OCI-LY7 (cell line): ENCODE measurements at regions not wholly inside any gene's neighbourhood (a gene's known extent, or its start where the extent isn't known, plus 50 kb on each side); places are given as distances from the start of the nearest gene placed in this dataset.

Source experiments
- BruUV-seq: library from RNA; stranded (reverse); fragments of 400-500 nt; replicated peaks from 2 replicates; lab custom pipeline; 2021; lab: Mats Ljungman, UMichigan
- CTCF ChIA-PET: fragments of 300-600 bp; sonication (Branson Sonifier 250); formaldehyde crosslinking; loops from one replicate; lab custom pipeline; 2022; ENCODE audit warnings: antibody characterized with exemption; ENCODE audit not compliant: unreplicated experiment; lab: Charles Lee
- POLR2A ChIA-PET: fragments of 300-600 bp; sonication (Branson Sonifier 250); formaldehyde crosslinking; loops from one replicate; lab custom pipeline; 2022; ENCODE audit warnings: antibody characterized with exemption; lab: Charles Lee
- DNase-seq: peaks from one replicate; pipeline ENCODE4 v3.0.0-alpha.2; 2015; ENCODE audit warnings: low spot score
- H2AFZ ChIP-seq: fragments of 200-600 bp; sonication (generic), shearing (Covaris generic); 2 replicates; pipeline ENCODE4 v1.6.1; 2014; ENCODE audit warnings: mild to moderate bottlenecking, antibody characterized with exemption, low read length, moderate library complexity
- H3K27ac ChIP-seq: fragments of 200-600 bp; sonication (generic); 2 replicates; pipeline ENCODE4 v1.5.1; 2014; ENCODE audit warnings: mixed run types, low read depth, mild to moderate bottlenecking, moderate library complexity, low read length, inconsistent platforms; ENCODE audit not compliant: poor library complexity, severe bottlenecking
- H3K36me3 ChIP-seq: fragments of 200-600 bp; sonication (generic); 2 replicates; pipeline ENCODE4 v1.6.1; 2014; ENCODE audit warnings: mild to moderate bottlenecking, antibody characterized with exemption, low read length, moderate library complexity, mixed read lengths; ENCODE audit not compliant: insufficient read depth
- H3K4me1 ChIP-seq: fragments of 200-600 bp; sonication (generic); 2 replicates; pipeline ENCODE4 v1.5.1; 2014; ENCODE audit warnings: mild to moderate bottlenecking, low read length; ENCODE audit not compliant: insufficient read depth, poor library complexity, severe bottlenecking
- H3K4me2 ChIP-seq: fragments of 200-600 bp; sonication (generic); 2 replicates; pipeline ENCODE4 v1.6.1; 2014; ENCODE audit warnings: mild to moderate bottlenecking, low read length
- H3K4me3 ChIP-seq: fragments of 200-600 bp; sonication (generic); 2 replicates; pipeline ENCODE4 v1.5.1; 2014; ENCODE audit warnings: mild to moderate bottlenecking, low read depth, low read length; ENCODE audit not compliant: poor library complexity, severe bottlenecking
- H3K79me2 ChIP-seq: fragments of 200-600 bp; sonication (generic); 2 replicates; pipeline ENCODE4 v1.6.1; 2016; ENCODE audit warnings: low read depth, mild to moderate bottlenecking, low read length, moderate library complexity, mixed read lengths; ENCODE audit not compliant: insufficient read depth
- H3K9me2 ChIP-seq: fragments of 200-600 bp; sonication (generic); 2 replicates; pipeline ENCODE4 v1.6.1; 2016; ENCODE audit warnings: mild to moderate bottlenecking, low read length, mixed read lengths; ENCODE audit not compliant: insufficient read depth
- H3K9me3 ChIP-seq: fragments of 200-600 bp; sonication (generic); 2 replicates; pipeline ENCODE4 v1.6.1; 2014; ENCODE audit warnings: mild to moderate bottlenecking, mixed run types, low read length, mixed read lengths
- H4K20me1 ChIP-seq: fragments of 200-600 bp; sonication (generic); 2 replicates; pipeline ENCODE4 v1.6.1; 2014; ENCODE audit warnings: mild to moderate bottlenecking, antibody characterized with exemption, low read length, moderate library complexity, mixed read lengths; ENCODE audit not compliant: insufficient read depth
- EZH2phosphoT487 ChIP-seq: fragments of 200-600 bp; sonication (generic); IDR thresholded peaks from 2 replicates; pipeline ENCODE4 v1.6.1; 2018; ENCODE audit warnings: low read depth, borderline replicate concordance, mild to moderate bottlenecking, mixed run types, antibody characterized with exemption, low read length, moderate library complexity, mixed read lengths
- intact Hi-C: fragments of 100-400 bp; cut with micrococcal nuclease; formaldehyde crosslinking; loops from one replicate; pipeline ENCODE4 v1.10.0; 2022; ENCODE audit not compliant: unreplicated experiment
- TF ChIP-seq, protein P1 (sequence below): fragments of 200-600 bp; sonication (generic); conservative IDR thresholded peaks from 2 replicates; pipeline ENCODE4 v1.5.1; 2014; ENCODE audit warnings: mild to moderate bottlenecking, antibody characterized with exemption, low read length, moderate library complexity, mixed read lengths

DNA sequence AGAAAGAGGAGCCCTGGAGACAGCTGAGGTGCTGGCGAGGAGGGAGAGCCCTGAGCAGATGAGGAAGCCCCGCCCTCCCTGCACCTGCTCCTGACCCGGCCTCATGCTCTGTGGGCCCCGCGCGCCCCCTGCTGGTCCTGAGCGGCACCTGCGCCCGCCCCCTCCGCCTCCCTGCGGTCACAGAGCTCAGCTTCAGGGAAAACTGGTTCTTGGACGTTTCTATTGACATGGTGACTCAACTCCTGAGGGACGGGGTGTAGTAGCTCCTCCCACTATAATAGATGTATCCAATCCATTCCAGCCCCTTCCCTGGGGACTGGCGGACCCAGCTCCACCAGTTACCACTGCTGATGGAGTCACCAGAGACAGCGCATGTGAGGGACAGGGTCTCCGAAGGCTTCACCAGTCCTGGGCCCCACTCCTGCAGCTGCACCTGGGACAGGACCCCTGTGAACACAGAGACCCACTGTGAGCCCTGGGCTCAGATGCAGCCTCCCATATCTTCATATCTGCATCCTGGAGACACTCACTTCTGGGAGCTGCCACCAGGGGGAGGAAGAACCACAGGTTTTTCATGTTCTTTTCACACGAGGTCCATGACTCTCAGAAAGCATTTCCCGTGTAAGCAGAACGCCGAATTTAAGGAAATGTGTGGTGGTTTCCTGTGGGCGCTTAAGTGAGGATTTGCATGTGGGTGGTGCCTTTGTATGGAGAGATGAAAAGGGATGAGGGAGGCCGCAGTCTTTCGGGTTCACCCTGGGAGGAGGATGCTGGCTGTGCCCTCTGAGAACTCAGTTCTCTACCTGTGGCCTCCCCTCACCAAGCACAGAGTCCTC is 1346.4 kb downstream of the TMEM121 start:
- intact Hi-C loops, result loop anchor here (1.0 kb wide), 3 partner anchors 25 to 43 kb away; no protein-coding TSS in a partner anchor
- CTCF ChIA-PET, result interaction anchor here (0.5 to 2.6 kb wide), 12 partner anchors 12 to 286 kb away, joined by 3 to 32 read pairs (median 5); no protein-coding TSS in a partner anchor
- H2AFZ ChIP-seq, result peak overlapping the region; percentile 80
- H3K36me3 ChIP-seq, result no peaks in the 10 kb centered on the region
- peak overlapping the region; percentile 62 for H3K4me3 ChIP-seq
- BruUV-seq, result no TSS peak
- H3K9me2 ChIP-seq, result no peaks in the 10 kb centered on the region
- H3K79me2 ChIP-seq, result no peaks in the 10 kb centered on the region
- H4K20me1 ChIP-seq, result no peaks in the 10 kb centered on the region
- DNase-seq, result peak; percentile 90
- POLR2A ChIA-PET, result interaction anchor here (1.0 to 2.7 kb wide), 6 partner anchors 12 to 30 kb away, joined by 3 to 16 read pairs (median 9); no protein-coding TSS in a partner anchor
- TF ChIP-seq EZH2phosphoT487, result no peak
- TF ChIP-seq, protein P1, sequence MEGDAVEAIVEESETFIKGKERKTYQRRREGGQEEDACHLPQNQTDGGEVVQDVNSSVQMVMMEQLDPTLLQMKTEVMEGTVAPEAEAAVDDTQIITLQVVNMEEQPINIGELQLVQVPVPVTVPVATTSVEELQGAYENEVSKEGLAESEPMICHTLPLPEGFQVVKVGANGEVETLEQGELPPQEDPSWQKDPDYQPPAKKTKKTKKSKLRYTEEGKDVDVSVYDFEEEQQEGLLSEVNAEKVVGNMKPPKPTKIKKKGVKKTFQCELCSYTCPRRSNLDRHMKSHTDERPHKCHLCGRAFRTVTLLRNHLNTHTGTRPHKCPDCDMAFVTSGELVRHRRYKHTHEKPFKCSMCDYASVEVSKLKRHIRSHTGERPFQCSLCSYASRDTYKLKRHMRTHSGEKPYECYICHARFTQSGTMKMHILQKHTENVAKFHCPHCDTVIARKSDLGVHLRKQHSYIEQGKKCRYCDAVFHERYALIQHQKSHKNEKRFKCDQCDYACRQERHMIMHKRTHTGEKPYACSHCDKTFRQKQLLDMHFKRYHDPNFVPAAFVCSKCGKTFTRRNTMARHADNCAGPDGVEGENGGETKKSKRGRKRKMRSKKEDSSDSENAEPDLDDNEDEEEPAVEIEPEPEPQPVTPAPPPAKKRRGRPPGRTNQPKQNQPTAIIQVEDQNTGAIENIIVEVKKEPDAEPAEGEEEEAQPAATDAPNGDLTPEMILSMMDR, result peak; percentile 87
- H3K4me1 ChIP-seq, result peaks cover 59% of the 10 kb centered on the region
- H3K4me2 ChIP-seq, result peak overlapping the region; percentile 92
- no peaks in the 10 kb centered on the region for H3K9me3 ChIP-seq
- H3K27ac ChIP-seq, result peak overlapping the region; percentile 88

DNA sequence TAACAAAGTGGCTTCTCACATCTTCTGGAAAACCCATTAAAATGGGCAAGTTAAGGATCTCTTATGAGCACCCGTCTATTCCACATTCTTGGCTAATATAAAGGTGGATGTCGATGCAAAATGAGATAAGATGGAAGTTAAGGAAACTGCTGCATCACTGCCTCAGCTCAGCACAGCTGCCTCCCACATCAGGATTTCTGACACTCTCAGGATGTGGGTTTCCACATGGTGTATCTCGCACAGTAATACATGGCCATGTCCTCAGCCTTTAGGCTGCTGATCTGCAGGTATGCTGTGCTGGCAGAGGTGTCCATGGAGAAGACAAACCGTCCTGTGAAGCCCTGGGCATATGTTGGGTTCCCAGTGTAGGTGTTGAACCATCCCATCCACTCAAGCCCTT is 1348.0 kb downstream of the TMEM121 start:
- BruUV-seq, result no TSS peak
- POLR2A ChIA-PET, result interaction anchor here (1.1 to 2.7 kb wide), 6 partner anchors 26 to 44 kb away, joined by 3 to 15 read pairs (median 4); no protein-coding TSS in a partner anchor
- CTCF ChIA-PET, result interaction anchor here (1.1 to 2.6 kb wide), 4 partner anchors 25 to 43 kb away, joined by 3 to 32 read pairs (median 23); no protein-coding TSS in a partner anchor
- no peaks in the 10 kb centered on the region for H3K36me3 ChIP-seq
- H3K4me3 ChIP-seq, result no peak overlapping the region
- no peaks in the 10 kb centered on the region for H3K9me3 ChIP-seq
- no peak for TF ChIP-seq EZH2phosphoT487
- TF ChIP-seq, protein P1, result no peak
- peak overlapping the region; percentile 92 for H3K4me2 ChIP-seq
- H3K9me2 ChIP-seq, result no peaks in the 10 kb centered on the region
- H4K20me1 ChIP-seq, result no peaks in the 10 kb centered on the region
- H2AFZ ChIP-seq, result peak overlapping the region; percentile 54; the same call in 1 of the 2 replicates
- intact Hi-C loops, result no loop called here
- peak overlapping the region; percentile 88 for H3K27ac ChIP-seq
- H3K4me1 ChIP-seq, result peaks cover 68% of the 10 kb centered on the region
- peak; percentile 65 for DNase-seq
- H3K79me2 ChIP-seq, result no peaks in the 10 kb centered on the region
